ENCODE measurements at regions not wholly inside any gene's neighbourhood (a gene's known extent, or its start where the extent isn't known, plus 50 kb on each side); places are given as distances from the start of the nearest gene placed in this dataset.

DNA sequence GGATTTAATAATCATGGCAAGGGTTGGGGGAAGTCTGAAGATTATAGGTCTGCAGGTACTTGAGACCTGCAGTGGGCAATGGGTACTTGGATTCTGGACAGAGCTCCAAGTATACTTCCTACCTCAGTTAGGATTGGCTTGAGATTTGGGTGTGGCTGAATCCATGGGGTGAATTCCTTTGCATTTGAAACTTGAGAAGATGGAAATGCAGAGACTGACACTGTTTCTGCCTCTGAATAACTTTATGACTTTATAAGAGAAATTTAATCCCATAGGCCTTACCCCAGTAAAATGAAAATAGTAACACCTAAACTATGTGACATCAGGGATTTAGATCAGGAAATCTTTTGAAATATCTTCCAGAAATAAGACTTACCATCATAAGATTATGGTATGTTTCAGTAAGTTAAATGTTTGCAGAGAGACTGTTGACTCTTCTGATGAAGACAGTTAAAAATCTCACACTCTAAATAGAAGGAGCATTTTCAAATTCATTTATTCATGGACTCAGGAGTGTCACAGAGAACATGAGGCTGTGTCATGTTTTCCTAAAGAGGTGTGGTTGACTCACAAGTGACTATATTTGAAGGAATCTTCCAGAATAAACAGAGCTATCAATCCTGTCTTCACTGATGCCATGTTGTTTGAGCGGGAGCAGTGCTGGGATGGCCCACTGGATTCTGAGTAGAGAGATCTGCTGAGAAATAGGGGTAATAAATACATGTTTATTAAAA, 513.5 kb upstream of the NR3C2 start:
- no peak for DNase-seq
- Mint-ChIP-seq H3K27me3 (no peaks in the 10 kb centered on the region), H3K9me3 (ENCODE audit: insufficient read depth) (no peaks in the 10 kb centered on the region), H3K4me3 (no peak overlapping the region), H3K27ac (no peak overlapping the region), H3K4me1 (no peaks in the 10 kb centered on the region)
- H3K9ac ChIP-seq (ENCODE audit: low read length): no peak overlapping the region
- intact Hi-C loops (cut with micrococcal nuclease): no loop called here
- H3K4me3 ChIP-seq (ENCODE audit: control extremely low read depth in 1 of 5, extremely low read depth in 1 of 5, insufficient read depth in 1 of 5, low read depth in 2 of 5, low read length in 4 of 5): no peak overlapping the region
- H3K4me1 ChIP-seq (ENCODE audit: control insufficient read depth in 2 of 2, insufficient read depth in 2 of 2, low read length in 2 of 2): no peaks in the 10 kb centered on the region
- H4K20me1 ChIP-seq (ENCODE audit: control insufficient read depth, insufficient read depth, low read length, poor library complexity, severe bottlenecking): no peaks in the 10 kb centered on the region
- H3K27ac ChIP-seq (ENCODE audit: low read length in 2 of 2): no peak overlapping the region
- no peak overlapping the region for H3K4me2 ChIP-seq (replicated peaks; ENCODE audit: low read depth, low read length, poor library complexity, severe bottlenecking)
- no peak for ATAC-seq (ENCODE audit: low read depth)
- H3K9me3 ChIP-seq (ENCODE audit: control extremely low read depth in 1 of 3, control insufficient read depth in 2 of 3, insufficient read depth in 1 of 3, low read length in 2 of 3): no peaks in the 10 kb centered on the region
- no CpG with 5 or more reads among the region's 1 CpG for WGBS (ENCODE audit: insufficient coverage)
- H3K36me3 ChIP-seq (replicated peaks in 1 of 2; ENCODE audit: control extremely low read depth in 1 of 2, control insufficient read depth in 1 of 2, extremely low read depth in 1 of 2, insufficient read depth in 2 of 2, low read length in 1 of 2): no peaks in the 10 kb centered on the region
- TF ChIP-seq, protein P1, sequence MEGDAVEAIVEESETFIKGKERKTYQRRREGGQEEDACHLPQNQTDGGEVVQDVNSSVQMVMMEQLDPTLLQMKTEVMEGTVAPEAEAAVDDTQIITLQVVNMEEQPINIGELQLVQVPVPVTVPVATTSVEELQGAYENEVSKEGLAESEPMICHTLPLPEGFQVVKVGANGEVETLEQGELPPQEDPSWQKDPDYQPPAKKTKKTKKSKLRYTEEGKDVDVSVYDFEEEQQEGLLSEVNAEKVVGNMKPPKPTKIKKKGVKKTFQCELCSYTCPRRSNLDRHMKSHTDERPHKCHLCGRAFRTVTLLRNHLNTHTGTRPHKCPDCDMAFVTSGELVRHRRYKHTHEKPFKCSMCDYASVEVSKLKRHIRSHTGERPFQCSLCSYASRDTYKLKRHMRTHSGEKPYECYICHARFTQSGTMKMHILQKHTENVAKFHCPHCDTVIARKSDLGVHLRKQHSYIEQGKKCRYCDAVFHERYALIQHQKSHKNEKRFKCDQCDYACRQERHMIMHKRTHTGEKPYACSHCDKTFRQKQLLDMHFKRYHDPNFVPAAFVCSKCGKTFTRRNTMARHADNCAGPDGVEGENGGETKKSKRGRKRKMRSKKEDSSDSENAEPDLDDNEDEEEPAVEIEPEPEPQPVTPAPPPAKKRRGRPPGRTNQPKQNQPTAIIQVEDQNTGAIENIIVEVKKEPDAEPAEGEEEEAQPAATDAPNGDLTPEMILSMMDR (IDR thresholded peaks at IDR 0.05): no peak
- no peak for TF ChIP-seq EZH2 (IDR thresholded peaks at IDR 0.05; ENCODE audit: borderline replicate concordance, insufficient read depth, low read depth, low read length, poor library complexity, severe bottlenecking)
- ChIA-PET CTCF (no interaction called here), POLR2A (no interaction called here)
- H3K79me2 ChIP-seq (ENCODE audit: control insufficient read depth, insufficient read depth, low read length): no peaks in the 10 kb centered on the region
- H2AFZ ChIP-seq (ENCODE audit: insufficient read depth, low read depth, low read length, poor library complexity, severe bottlenecking): no peak overlapping the region
- no peaks in the 10 kb centered on the region for H3K27me3 ChIP-seq (replicated peaks in 1 of 4; ENCODE audit: control extremely low read depth in 1 of 4, control insufficient read depth in 3 of 4, insufficient read depth in 4 of 4, low read length in 3 of 4)

DNA sequence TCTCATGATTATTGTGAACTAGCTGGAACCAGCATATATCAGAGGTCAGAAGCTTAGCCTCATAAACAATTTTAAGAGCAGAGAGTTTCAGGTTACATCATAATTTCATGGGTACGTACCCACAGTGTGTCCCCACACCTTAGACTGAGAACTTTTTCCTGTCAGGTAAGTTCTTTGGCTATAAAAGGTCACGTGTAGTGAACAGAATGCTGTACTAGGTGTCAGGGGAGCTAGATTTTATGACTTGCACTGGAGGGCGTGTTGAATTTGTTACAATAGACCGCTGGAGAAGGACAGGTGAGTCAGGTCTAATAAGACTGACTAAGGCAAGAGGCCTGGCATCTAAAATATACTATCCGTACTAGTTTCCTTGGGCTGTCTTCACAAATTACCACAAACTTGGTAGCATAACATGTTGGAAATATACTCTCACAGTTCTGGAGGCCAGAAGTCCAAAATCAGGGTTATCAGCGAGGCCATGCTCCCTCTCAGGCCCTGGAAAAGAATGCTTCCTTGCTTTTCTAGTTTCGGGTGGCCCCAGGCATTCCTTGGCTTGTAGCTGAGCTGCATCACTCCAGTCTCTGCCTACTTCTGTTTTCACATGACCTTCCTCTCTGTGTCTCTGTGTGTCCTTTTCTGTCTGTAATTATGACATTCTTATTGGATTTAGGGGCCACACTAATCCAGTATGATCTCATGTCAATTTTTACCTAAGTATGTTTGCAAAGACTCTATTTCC, 512.0 kb upstream of the NR3C2 start:
- Histone ChIP-seq H3K27me3 (replicated peaks in 1 of 4; ENCODE audit: control extremely low read depth in 1 of 4, control insufficient read depth in 3 of 4, insufficient read depth in 4 of 4, low read length in 3 of 4) (no peaks in the 10 kb centered on the region), H3K9me3 (ENCODE audit: control extremely low read depth in 1 of 3, control insufficient read depth in 2 of 3, insufficient read depth in 1 of 3, low read length in 2 of 3) (peaks cover 0 to under 1% (median 0%) of the 10 kb centered on the region in 3 donors), H3K4me3 (ENCODE audit: control extremely low read depth in 1 of 5, extremely low read depth in 1 of 5, insufficient read depth in 1 of 5, low read depth in 2 of 5, low read length in 4 of 5) (no peak overlapping the region), H3K27ac (ENCODE audit: low read length in 2 of 2) (no peak overlapping the region), H3K36me3 (replicated peaks in 1 of 2; ENCODE audit: control extremely low read depth in 1 of 2, control insufficient read depth in 1 of 2, extremely low read depth in 1 of 2, insufficient read depth in 2 of 2, low read length in 1 of 2) (no peaks in the 10 kb centered on the region), H3K79me2 (ENCODE audit: control insufficient read depth, insufficient read depth, low read length) (no peaks in the 10 kb centered on the region), H2AFZ (ENCODE audit: insufficient read depth, low read depth, low read length, poor library complexity, severe bottlenecking) (no peak overlapping the region), H4K20me1 (ENCODE audit: control insufficient read depth, insufficient read depth, low read length, poor library complexity, severe bottlenecking) (no peaks in the 10 kb centered on the region), H3K9ac (ENCODE audit: low read length) (no peak overlapping the region), H3K4me1 (ENCODE audit: control insufficient read depth in 2 of 2, insufficient read depth in 2 of 2, low read length in 2 of 2) (no peaks in the 10 kb centered on the region), H3K4me2 (replicated peaks; ENCODE audit: low read depth, low read length, poor library complexity, severe bottlenecking) (no peak overlapping the region)
- ChIA-PET POLR2A (no interaction called here), CTCF (no interaction called here)
- ATAC-seq (ENCODE audit: low read depth) (no peak), DNase-seq (no peak)
- H3K27me3 Mint-ChIP-seq: no peaks in the 10 kb centered on the region
- no peak overlapping the region for H3K27ac Mint-ChIP-seq
- intact Hi-C loops (cut with micrococcal nuclease): no loop called here
- H3K4me3 Mint-ChIP-seq: no peak overlapping the region
- H3K4me1 Mint-ChIP-seq: no peaks in the 10 kb centered on the region
- no peaks in the 10 kb centered on the region for H3K9me3 Mint-ChIP-seq (ENCODE audit: insufficient read depth)
- WGBS (ENCODE audit: insufficient coverage): 90% methylated on average over 6 of the region's 7 CpGs
- TF ChIP-seq EZH2 (IDR thresholded peaks at IDR 0.05; ENCODE audit: borderline replicate concordance, insufficient read depth, low read depth, low read length, poor library complexity, severe bottlenecking): no peak
- TF ChIP-seq, protein P1 (IDR thresholded peaks at IDR 0.05): no peak

Measured in B cell (primary cell).